T47D (cell line): ENCODE measurements at regions not wholly inside any gene's neighbourhood (a gene's known extent, or its start where the extent isn't known, plus 50 kb on each side); places are given as distances from the start of the nearest gene placed in this dataset.
"Not testable (repeated sequence)": the region's sequence is repeated elsewhere in the genome, so short reads cannot be mapped to it uniquely, and the experiment has no call there.

ENCODE experiments used
- DNase-seq, 2 experiments: peaks; one replicate each; pipeline versions ENCODE4 v3.0.0 to v3.0.0-alpha.2; 2011 to 2012; ENCODE audit warnings: low read depth in 1 of 2, low spot score in 1 of 2
- JUND ChIP-seq: IDR thresholded peaks from 2 replicates; pipeline ENCODE4 v1.6.1; 2012; ENCODE audit warnings: low read depth
- in situ Hi-C: cut with HindIII; loops from 2 replicates; pipeline ENCODE4 v1.10.0; 2016; ENCODE audit warnings: low sequenced_read_pairs, low pct_unique_long_range_greater_than_20kb

DNA sequence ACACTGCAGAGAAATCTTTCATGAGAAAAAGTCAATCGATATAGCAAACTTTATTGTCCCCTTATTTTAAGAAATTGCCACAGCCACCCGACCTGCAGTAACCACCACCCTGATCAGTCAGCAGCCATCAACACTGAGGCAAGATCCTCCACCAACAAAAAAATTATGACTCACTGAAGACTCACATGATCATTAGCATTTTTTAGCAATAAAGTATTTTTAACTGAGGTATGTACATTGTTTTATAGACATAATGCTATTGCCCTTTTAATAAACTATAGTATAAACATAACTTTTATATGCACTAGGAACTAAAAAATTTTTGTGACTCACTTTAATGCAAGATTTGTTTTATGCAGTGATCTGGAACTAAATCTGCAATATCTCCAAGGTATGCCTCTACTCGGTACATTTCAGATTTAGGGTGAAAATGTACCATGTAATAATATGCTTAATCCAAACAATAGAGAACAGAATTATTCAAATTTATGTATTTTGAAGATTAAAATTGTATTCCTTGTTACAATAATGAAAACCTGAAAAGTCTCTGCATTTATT is 79.2 kb upstream of the CEP126 start:
- no peak for DNase-seq
- no peak for TF ChIP-seq JUND
- in situ Hi-C loops, result no loop called here

DNA sequence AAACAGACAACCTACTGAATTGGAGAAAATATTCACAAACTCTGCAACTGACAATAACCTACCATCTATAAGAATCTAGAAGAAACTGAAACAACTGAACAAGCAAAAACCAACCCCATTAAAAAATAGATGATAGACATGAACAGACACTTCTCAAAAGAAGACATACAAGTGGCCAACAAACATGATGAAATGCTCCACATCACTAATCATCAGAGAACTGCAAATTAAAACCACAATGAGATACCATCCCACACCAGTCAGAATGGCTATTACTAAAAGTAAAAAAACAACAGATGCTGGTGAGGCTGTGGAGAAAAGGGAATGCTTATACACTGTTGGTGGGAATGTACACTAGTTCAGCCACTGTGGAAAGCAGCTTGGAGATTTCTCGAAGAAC is 84.3 kb upstream of the CEP126 start:
- in situ Hi-C loops, result not testable (repeated sequence)

DNA sequence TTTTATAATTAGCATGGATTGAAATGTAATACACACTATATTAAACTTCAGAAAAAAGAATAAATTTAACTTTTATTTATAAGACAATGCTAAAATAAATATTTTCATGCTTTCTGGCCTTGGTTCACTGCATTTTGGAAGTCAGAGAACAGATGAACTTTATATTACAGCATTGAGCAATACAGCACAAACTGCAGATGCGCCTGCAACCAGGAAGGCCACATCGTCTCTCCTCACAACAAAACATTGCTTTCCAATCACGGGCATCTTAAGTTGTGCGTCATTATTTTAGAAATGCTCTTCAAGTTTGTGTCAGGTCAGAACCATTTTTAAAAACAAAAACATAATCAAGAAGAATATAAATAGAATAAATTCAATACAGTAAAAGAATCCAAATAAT is 89.3 kb upstream of the CEP126 start:
- TF ChIP-seq JUND, result no peak
- in situ Hi-C loops, result no loop called here
- no peak for DNase-seq

More for the DNA sequence above, 84.3 kb upstream of the CEP126 start:
- DNase-seq, result not testable (repeated sequence)

DNA sequence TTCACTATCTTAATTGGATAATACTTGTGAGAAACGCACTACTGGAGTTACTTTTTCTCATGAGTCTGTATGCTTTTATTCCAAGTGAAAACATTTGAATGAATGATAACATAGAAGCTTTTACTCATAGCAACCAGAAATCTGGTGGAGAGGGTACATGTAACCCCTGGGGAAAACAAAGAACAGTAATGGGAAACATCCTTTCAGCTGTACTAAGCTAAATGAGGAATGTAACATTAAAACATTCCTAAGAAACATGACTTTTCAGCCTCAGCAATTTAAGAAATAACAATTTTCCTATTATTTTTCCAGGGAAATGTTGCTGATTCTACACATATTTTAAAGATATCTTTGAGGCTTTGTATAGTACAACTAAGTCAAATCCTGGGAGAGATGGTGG is 97.2 kb upstream of the CEP126 start:
- in situ Hi-C loops, result no loop called here
- no peak for DNase-seq
- TF ChIP-seq JUND, result no peak

DNA sequence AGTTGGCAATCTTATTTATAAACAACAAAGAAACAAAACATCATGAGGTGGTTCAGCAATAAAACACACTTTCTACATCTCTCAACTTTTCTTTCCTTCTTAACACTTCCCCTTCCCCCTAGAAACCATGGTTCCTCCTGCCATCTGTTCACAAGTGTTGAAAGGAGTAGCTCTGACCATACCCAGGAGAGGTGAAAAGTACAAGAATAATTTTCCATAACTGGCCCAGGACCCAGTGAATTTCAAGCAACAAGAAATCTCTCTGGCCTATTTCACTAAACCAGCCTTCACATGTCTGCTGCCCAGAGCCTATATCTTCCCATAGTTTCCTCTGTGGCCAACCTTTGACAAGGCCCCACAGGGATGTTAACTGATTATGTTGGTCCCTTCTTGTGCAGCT is 98.2 kb upstream of the CEP126 start:
- no peak for DNase-seq
- in situ Hi-C loops, result no loop called here
- no peak for TF ChIP-seq JUND

DNA sequence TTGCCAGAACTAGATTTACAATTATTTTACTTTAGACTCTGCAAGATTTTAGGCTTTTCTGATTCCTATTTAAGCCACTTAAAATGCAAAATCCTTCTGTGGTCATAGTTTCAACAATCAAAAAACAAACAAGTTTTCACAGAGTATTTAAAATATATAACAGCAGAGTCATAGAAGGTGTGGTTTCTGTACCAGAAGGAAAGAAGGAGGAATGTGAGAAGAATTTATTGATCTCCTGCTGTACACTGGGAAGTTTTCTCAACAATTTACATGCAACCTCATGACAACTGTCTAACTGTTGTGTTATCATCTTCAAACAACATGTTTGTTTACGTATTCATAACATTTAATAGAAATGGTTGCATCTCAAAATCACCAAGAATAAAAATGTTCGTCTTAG is 102.3 kb upstream of the CEP126 start:
- DNase-seq, result no peak
- in situ Hi-C loops, result no loop called here
- TF ChIP-seq JUND, result no peak

DNA sequence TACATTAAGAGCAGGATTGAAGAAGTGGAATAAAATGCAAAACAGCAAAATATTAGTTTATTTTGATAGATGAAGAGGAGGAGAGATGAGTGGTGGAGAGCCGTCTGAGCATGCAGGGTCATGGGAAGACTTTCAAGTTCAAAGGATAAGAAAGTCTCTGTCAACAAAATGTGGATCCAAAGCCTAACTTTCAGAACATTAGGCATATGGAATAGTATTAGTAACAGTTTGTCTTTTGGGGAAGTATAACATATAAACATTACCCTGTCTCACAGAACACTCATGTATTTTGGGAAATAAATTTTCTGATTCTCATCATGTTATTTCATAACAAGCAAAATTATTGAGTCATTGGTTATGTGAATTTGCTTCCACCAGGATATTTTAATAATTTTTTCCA is 104.3 kb upstream of the CEP126 start:
- no peak for TF ChIP-seq JUND
- DNase-seq, result no peak
- in situ Hi-C loops, result no loop called here

DNA sequence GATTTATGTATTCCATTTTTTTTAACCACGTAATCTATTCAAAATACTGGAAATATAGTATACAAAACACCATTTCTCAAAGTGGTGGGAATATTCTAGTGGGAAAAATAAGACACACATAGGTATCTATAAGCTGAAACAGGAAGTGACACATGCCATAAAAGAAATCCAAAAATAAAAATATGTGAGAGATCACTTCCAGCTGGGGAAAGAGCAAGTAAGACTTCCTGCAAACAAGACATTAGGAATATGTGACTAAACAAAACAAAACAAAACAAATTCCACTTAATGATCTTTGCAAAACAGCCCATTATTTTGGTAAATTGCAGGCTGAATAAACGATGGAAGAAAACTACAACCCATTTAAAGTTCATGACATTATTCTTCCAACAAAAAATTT is 107.3 kb upstream of the CEP126 start:
- DNase-seq, result no peak
- in situ Hi-C loops, result no loop called here
- no peak for TF ChIP-seq JUND

DNA sequence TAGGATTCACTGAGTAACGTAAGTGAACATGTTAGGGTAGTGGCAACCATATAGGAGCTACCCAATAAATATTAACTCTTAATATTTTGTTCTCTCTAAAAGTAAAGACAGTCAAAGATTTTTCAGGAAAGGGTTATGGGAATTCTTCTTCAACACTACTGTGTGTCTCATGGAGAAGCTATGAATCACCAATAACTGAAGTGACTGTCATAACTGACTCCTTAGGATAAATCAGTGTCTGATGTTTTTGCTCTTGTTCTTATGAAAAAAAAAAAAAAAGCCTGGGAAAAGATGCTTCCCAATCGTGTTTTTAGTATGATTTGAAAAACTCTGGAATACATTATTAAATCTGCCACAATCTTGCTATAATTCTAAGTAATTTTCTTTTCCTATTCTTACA is 111.2 kb upstream of the CEP126 start:
- no peak for DNase-seq
- in situ Hi-C loops, result no loop called here
- no peak for TF ChIP-seq JUND

DNA sequence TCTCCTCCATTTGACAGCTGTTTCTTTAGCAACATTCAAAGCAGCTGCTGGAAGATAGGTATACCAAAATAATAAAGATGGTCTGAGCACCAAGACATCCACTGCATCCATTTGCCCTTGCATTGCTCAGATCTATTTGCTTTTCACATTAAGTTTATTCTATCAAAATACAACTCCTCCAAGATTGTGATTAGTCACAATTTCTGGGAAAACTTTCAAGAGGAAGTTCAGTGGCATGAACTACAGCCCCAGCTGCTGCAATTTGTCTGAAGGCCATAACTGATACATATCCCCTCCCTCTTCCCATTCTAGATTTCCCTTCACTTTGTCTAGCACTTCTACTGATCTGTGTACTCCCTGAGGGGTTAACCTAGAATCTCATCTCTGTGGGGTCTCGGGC is 117.5 kb upstream of the CEP126 start:
- DNase-seq, result no peak
- TF ChIP-seq JUND, result no peak
- in situ Hi-C loops, result no loop called here

DNA sequence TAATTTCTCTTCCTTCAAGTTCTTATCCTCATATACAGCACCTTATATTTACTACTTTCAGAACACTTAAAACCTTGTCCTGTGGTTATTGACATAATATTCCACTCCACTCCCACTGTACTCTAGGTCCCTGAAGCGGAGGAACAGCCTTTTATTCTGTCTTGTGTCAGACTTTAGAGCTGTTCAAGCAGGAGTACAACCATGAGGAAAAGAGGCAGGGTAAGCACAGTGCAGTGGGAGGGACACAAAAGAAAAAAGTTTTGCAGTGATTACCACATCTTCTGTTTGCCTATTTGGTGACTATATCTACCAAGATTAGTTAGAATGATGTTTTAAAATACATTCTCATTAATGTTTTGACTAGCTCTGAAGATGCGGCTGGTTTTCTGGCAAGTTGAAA is 122.0 kb upstream of the CEP126 start:
- no peak for TF ChIP-seq JUND
- in situ Hi-C loops, result no loop called here
- DNase-seq, result no peak

DNA sequence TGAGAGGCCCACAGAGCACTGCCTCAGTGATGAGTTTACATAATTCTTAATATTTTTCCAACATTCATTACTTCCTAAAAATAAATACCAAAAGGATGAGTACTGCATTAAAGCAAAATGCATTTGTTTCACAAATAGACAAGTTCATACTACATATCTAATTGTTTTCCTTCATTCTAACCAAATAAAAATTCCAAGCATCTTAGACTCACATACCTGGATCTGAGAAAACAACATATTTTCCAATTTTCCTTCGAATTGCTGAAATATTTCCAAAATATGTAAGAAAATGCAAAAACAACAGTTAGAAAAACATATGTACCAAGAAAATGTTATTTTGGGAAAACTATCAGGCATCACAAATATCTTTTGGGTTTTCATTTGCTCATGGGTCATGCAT is 127.9 kb upstream of the CEP126 start:
- TF ChIP-seq JUND, result no peak
- no peak for DNase-seq
- in situ Hi-C loops, result no loop called here

DNA sequence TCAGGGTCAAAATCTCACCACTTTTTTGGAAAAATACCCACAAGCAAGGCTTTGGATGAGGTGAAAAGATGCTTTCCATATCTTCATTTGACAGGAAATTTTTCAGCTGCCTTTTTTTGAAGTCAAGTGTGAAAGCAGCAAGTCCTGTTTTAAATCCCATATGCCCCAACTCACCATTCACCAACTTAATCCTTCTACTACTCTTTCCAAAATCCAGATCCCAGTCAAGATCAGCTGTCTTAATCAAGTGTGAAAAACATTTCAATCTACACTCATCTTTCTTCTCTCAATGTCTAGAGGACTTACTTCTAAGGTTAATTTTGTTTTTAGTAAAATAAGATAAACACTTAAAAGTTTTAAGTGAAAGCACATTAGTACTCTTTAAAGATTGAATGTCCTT is 128.4 kb upstream of the CEP126 start:
- DNase-seq, result no peak
- in situ Hi-C loops, result no loop called here
- no peak for TF ChIP-seq JUND

DNA sequence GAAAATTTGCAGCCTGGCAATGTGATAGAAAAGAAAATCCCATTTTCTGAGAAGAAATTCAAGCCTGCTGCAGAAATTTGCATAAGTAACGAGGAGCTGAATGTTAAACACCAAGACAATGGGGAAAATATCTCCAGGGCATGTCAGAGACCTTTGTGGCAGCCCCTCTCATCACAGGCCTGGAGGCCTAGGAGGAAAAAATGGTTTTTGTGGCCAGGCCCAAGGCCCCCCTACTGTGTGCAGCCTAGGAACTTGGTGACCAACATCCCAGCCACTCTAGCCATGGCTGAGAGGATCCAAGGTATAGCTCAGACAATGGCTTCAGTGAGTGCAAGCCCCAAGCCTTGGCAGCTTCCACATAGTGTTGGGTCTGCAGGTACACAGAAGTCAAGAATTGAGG is 135.6 kb upstream of the CEP126 start:
- in situ Hi-C loops, DNase-seq: not testable (repeated sequence)
